ENCODE measurements at regions not wholly inside any gene's neighbourhood (a gene's known extent, or its start where the extent isn't known, plus 50 kb on each side); places are given as distances from the start of the nearest gene placed in this dataset.
"Not testable (repeated sequence)": the region's sequence is repeated elsewhere in the genome, so short reads cannot be mapped to it uniquely, and the experiment has no call there.

- DNase-seq = no peak
Measured at GRCh38 chrX:47776292-47777006, 60.3 kb upstream of the ZNF81 start.

GRCh38 chrX:47772764-47773163, 63.9 kb upstream of the ZNF81 start:
- DNase-seq = no peak

- no peak for DNase-seq
Measured at GRCh38 chrX:47771473-47771872, 65.2 kb upstream of the ZNF81 start.

GRCh38 chrX:47762826-47763225, 73.9 kb upstream of the ZNF81 start:
- not testable (repeated sequence) for DNase-seq

- no peak for DNase-seq
Measured at GRCh38 chrX:47752685-47753084, 84.0 kb upstream of the ZNF81 start.

GRCh38 chrX:47751670-47752069, 85.0 kb upstream of the ZNF81 start:
- DNase-seq = peak in 2 of 6 experiments; percentile 2 to 7

GRCh38 chrX:47749185-47749967, 87.3 kb upstream of the ZNF81 start:
- no peak for DNase-seq

- DNase-seq = no peak
Measured at GRCh38 chrX:47748576-47748975, 88.1 kb upstream of the ZNF81 start.

GRCh38 chrX:47746446-47746845, 87.5 kb upstream of the UXT start:
- no peak for DNase-seq

- no peak for DNase-seq
Measured at GRCh38 chrX:47745416-47745815, 86.4 kb upstream of the UXT start.

GRCh38 chrX:47743504-47743903, 84.5 kb upstream of the UXT start:
- no peak for DNase-seq

- not testable (repeated sequence) for DNase-seq
Measured at GRCh38 chrX:47738870-47739269, 79.9 kb upstream of the UXT start.

GRCh38 chrX:47723689-47724088, 64.7 kb upstream of the UXT start:
- DNase-seq = no peak

GRCh38 chrX:47723083-47723482, 64.1 kb upstream of the UXT start:
- no peak for DNase-seq

- DNase-seq = no peak
Measured at GRCh38 chrX:47722260-47722659, 63.3 kb upstream of the UXT start.

GRCh38 chrX:47715078-47715477, 56.1 kb upstream of the UXT start:
- not testable (repeated sequence) for DNase-seq

- not testable (repeated sequence) for DNase-seq
Measured at GRCh38 chrX:47712675-47713074, 53.7 kb upstream of the UXT start.

- DNase-seq = no peak
Measured at GRCh38 chrX:47710252-47710651, 51.3 kb upstream of the UXT start.
